Activated T-cell treated with anti-CD3 and anti-CD28 coated beads for 1 hour (primary cell): ENCODE measurements at regions not wholly inside any gene's neighbourhood (a gene's known extent, or its start where the extent isn't known, plus 50 kb on each side); places are given as distances from the start of the nearest gene placed in this dataset.

Experiments
- DNase-seq: peaks from one replicate; pipeline ENCODE4 v3.0.0-alpha.2; 2020; ENCODE audit warnings: low read depth

DNA sequence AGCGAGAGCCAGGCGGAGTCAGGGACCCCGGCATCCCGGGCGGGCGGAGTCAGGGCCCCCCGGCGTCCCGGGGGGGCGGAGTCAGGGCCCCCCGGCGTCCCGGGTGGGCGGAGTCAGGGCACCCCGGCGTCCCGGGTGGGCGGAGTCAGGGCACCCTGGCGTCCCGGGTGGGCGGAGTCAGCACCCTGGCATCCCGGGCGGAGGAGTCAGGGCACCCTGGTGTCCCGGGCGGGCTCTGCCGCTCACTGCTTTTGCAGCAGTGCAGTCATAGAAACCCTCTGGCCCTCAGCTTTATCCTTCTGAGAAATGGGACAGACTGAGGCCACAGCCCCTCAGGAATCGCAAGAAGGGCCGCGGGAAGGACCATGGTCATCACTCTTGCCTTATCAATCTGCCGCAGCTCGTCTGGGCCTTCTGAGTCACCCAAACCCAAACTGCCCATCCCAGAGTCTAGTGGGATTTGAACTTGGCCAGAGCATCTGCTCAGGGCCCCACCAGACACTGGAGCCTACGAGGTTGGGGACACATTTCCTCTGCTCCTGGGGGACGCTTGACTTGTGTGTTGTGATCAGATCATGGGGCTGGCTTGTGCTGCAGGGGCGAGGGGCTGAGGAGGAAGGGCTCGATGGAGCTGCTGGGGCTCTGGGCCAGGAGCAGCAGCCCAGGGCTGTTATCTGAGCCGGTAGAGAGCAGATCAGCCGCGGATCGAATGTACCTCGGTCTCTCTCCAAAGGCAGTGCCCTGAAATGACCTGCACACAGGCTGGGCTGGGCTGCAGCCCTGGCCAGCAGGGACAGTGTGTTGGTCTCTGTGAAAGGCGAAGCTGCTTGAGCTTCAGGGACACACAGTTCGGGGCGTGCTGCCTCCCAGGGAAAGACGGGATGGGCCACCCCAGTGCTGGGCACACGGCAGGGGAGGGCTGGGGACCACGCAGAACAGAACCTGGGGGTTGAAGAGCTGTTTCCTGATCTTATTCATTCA lies 290.1 kb upstream of the HDAC4 start:
- DNase-seq, result no peak

DNA sequence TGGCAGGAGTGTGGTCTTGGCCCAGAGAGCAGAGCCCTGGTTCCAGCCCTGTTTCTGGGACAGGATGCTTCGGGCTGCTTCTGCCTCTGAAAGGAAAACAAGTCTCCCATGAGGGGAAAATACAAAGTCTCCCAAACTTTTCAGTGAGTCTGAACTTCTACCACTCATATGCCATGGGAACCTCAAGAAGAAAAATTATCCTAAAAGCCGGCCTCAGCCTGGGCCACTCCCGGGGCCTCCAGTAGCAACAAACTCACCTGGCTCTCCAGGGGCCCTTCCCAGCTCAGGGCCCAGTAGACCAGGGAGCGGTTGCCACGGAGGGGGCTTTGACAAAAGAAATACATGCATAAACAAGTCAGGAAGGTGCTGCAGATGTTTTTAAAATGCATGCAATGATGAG lies 289.2 kb upstream of the HDAC4 start:
- no peak for DNase-seq

DNA sequence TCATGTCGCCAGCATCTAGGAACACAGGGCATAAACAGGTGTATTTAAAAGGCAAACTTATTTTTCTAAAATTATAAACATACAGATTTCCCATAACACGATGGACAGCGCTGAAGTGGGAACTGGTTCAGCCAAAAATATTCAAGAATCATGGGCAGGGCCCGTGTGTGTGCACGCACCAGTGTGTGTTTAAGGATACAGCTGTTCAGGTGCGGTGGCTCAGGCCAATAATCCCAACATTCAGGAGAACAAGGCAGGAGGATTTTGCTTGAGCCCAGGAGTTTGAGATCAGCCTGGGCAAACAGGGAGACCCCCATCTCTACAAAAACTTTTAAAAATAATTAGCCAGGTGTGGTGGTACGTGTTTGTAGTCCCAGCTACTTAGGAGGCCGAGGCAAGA lies 288.6 kb upstream of the HDAC4 start:
- DNase-seq, result no peak

DNA sequence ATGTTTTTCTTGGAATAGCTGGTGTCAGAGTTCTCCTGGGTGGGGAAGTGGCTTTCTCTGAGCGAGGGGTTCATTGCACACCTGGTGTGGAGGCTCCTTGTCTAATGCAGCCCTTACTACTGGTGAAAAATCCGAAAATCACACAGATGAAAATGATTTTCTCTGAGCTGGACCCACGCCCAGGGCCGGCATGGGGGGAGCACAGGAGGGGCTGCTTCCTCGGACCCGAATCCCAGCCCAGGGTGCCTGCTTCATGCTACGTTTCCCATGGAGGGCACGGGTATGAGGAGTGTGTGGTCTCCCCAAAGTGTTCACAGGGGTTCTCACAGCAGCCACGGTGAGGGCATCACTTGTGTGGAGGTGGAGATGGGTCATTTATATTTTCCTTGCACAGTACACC lies 288.0 kb upstream of the HDAC4 start:
- DNase-seq, result no peak

DNA sequence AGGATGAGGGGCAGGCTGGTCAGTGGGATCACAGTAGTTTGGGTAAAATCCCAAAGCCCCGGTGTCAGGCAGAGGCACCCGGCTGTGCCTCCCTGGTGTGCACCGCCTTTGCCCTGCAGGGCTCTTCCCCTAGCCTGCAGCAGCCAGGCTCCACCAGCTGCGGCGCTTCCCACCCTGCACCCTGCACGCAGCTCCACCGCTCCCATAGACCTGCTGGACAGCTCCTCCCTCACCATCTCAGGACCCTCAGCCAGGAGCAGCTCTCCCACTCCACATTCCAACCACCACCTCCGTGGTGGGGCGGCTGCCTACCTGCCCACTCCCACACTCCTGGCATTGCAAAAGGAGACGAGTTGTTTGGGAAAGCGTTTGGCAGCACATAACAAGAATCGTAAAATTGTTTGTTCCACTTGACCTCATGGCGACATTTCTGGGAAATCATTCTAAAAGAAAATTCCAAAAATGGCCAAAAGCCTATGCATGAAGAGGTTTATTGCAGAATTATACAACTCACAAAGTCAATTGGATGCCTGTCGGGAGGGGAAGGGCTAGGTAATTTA lies 287.4 kb upstream of the HDAC4 start:
- DNase-seq, result no peak

DNA sequence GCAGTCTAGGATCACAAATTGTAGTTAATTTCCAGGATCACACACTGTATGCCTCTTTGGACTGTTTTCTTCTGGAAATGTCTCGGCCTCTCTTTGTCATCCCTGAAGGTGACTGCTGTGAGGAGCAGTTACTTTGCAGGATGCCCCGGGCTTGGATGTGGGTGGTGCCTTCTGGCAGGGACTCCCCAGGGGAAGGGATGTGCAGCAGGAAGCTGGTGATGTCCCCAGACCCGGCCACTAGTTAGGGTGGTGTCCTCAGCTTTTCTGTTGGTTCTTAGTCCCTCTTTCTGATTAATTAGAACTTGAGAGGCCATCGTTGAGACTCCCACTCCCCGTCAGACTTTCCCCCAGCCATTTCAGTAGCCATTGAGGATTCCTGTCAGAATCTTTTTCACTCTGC lies 286.6 kb upstream of the HDAC4 start:
- DNase-seq, result no peak

DNA sequence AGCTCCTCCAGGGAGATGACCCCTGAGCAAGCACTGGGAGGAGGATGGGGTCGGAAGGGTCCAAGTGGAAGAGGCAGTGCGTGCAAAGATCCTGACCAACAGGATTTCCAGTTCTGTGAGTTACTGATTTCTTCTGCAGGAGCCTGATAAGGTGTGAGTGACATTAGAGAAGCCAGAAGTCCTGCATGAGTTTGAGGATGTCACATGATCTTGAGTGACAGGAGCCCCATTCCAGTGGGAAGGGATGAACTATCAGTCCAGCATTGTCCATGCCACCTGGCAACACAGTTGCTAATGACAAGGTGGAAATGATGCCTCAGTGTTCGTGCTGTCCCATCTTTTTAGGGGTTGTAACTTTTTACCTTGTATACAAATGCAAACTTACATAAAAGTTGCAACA lies 285.1 kb upstream of the HDAC4 start:
- no peak for DNase-seq

DNA sequence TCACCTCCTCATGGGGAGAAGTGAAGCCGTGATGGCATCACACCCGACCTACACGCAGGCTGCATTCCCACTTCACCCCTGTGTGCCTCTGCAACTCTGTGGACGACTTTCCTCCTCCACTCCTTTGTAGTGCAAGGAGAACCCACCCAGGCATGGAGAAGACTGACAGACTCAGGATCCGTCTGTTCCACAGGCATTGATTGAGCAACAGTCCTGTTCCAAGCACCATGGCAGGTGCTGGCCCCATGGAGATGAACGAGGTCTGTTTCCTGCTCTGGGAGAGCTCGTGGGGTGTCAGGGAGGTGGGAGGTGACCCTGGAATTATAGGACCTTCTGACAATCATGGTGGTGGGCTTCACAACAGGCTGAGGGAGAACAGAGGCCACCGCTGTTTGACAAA lies 284.7 kb upstream of the HDAC4 start:
- DNase-seq, result no peak

DNA sequence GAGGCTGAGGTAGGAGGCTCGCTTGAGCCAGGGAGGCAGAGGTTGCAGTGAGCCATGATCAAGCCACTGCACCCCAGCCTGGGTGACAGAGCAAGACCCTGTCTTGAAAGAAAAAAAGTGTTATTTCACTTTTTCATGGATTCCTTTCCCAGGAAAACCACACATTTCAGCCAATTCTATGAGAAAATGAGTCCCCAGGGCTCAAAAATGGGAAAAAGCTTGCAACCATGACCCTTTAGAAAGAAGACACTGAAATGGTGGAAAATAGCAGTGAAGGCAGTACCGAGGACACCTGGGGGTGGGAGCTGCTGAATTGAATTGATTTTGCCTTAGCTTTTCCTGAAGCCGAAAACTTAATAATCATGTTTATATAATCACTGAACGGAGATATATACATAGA lies 284.2 kb upstream of the HDAC4 start:
- no peak for DNase-seq

DNA sequence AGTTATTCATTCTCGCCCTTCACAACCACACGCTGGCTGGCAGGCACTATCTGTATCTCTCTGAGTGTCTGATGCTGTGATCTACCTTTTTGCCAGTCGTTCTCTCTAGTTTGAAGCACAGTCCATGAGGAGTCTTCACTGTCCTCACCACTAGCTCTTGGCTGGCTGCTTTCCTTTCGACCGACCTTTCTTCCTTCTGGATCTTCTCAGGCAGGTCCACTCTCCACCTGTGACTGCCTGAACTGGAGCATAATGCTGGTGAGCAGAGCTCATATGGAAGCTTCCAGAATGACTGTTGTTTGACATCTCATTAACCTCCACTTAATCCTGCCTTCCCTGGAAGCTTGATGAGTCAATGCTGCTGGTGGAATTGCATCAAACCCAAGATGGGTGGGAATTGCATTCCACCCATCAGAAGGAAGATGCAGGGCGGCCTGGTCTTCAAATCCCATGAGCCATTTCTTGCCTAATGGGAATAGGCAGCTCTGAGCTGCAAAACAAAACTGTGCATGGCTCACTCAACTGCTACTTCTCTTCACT lies 283.5 kb upstream of the HDAC4 start:
- DNase-seq, result no peak

DNA sequence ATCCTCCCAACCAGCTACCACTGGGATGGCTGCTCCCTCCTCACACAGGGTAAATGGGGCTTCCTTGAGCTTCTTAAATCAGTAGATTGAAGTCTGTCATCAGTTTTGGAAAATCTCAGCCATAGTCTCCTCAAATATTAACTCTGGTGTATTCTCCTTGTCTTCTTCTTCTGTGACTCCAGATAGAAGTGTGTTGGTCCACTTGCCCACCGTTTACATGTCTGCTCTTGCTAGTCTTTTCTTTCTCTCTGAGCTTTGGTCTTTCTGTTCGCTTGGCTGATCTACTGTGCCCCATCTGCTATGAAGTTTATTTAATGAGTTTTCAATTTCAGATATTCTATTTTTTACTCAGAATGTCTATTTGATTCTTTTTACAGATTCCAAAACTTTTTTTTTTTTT lies 281.7 kb upstream of the HDAC4 start:
- no peak for DNase-seq

DNA sequence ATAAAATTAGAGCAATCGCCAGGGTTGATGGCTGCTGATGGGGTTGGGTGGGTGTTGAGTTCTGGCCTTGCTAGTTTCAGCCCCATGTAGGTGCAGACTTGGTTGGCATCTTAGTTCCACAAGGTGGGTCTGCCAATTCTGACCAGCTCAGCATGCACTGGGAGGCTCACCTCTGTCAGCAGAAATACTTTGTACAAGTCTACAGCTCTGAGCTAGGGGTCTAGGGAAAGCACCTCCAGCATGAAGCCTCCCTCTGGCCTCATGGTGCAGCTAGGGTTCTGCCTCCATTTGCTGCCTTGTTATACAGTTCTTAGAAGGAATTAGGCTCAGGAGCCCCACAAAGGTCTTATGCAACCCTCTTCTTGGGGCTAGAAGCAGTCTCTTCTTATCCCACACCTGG lies 278.9 kb upstream of the HDAC4 start:
- no peak for DNase-seq

DNA sequence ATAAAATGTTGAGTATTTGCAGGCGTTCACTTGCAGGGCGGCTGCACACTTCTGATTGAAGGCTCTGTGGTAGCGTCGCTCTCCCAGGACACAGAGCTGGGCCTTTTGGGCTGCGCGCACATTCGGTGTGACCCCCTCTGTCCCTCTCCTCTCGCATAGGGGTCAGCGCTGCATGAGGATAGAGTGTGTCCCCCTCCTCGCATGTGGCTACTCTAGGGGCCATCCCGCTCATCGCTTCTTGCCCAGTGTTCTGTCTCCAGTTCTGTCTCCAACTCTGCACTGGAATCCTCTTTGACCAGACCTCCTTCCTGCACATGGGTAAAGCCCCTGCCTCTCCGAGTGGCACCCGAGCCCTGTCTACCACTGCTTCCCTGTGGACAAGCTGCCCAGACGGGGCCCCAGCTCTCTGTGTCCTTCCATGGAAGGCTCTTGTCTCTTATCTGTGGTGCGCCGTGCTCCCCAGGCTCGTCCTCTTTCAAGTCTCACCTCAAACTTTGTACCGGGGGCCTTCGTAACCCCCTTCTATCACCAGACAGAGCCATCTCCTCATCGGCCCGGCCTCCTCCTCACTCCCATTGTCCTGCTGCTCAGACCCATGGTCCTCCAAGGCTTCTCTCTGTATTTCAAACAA lies 278.0 kb upstream of the HDAC4 start:
- DNase-seq, result no peak

DNA sequence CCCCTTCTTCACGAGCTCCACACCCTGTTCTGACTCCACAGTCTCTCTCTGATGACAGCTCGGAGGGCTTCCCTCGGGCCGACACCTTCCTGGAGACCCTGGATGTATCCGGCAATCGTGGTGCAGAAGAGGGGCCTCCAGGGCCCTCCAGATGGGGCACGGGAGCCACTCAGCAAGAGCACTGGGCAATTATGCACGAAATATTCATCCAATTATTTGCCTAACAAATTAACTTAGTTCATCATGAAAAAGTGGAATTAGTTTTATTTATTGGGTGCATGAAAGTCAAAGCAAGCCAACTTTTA lies 277.3 kb upstream of the HDAC4 start:
- DNase-seq, result no peak

DNA sequence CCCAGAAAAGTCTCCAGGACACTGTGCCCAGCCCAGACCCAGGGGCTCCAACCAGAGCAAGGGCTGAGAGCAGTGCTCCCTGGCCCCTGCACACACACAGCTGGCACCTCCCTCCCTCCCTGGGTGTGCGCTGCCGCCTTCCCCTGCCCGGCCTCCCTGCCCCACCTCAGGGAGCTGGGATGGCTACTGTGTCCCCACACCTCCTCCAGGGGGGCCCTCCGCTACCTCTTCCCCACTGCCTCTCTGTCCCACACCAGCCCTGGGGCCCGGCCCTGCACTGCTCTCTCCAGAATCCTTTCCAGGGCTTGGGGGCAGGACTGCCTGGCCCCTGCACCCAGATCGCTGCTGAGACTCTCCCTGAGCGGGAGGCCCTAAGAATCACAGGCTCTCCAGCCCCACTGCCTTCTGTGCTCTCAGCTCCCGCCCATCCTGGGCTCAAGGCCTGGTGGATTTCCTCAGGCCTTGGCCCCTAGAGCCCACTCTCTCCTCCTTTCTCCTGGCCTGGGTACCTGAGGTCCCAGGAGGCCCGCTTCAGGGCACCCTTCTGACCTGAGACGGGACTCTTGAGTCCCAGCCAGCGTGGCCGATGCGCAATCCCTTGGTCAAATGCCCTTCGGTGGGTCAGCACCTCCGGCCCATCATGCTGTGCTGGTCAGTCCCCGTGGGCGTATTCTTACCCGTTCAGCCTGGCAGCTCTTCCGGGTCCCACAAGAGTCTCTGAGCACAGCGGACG lies 276.8 kb upstream of the HDAC4 start:
- DNase-seq, result no peak

DNA sequence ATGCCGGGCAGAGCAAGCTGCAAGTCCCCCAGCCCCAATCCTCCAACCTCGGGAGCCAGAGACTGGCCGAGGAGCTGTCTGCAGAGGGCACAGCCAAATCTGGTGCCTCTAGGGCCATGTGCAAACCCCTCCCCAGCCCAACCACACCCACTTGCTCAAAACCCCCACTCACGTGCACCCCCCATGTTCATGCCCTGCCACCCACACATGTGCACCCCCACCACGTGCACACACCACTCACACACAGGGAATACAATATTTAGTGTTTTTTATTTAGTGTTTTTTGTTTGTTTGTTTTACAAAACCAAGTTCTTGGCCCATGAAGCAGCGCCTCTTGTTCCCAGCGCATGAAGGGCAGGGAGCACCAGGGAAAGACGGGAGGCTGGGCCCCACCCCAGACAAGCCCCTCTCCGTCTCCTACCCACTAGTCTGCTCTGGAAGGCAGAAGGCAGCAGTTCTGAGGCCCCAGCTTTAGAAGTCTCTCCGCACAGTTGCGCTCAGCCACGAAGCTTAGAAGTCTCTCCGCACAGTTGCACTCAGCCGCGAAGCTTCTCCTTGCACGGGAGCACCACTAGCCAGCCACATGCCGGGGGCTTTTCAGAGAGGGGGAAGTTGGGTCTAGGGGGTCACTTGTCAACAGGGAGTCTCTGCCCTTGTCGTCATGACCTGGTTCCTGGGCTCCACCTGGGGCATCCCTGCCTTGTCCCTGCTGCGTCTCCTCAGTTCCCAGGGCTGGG lies 276.1 kb upstream of the HDAC4 start:
- DNase-seq, result no peak

DNA sequence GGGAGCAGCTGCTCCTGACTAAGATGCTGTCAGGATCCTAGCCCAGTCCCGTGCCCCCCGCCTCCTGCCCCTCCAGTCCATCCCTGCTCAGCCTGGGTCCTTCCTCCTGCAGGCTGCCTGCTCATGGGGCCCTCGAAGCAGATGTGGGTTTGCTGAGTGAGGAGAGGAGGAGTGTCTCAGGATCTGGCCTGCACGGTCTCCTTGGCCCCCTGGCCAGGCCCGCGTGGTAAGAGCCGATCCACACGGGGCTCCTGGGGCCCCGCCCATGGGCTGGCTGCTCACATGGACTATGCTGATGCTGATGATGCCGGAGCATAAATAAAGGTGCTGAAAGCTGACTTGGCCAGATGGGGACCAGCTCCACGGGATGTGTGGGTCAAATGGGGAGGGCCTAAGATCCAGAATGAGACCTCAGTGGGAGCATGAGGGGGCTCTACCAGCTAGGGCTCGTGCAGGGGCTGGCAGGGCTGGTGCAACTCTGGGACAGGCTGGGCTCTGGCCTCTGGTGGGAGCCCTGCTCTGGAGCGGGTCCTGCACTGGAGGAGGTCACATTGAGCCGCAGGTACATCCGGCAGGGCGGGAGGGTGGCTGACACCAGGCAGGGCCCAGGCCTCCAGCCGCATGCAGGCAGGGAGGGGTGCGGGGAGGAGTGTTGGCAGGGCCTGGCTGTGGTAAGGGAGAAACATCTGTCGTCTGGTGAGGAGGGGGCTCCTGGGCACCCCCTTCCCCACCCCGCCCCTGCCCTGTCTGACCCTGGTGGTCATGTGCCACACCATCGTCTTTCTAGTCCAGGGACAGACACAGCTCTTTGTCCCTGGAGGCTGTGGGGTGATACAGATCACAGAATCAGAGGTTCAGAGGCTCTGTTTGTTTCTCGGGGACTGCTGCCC lies 275.3 kb upstream of the HDAC4 start:
- no peak for DNase-seq

DNA sequence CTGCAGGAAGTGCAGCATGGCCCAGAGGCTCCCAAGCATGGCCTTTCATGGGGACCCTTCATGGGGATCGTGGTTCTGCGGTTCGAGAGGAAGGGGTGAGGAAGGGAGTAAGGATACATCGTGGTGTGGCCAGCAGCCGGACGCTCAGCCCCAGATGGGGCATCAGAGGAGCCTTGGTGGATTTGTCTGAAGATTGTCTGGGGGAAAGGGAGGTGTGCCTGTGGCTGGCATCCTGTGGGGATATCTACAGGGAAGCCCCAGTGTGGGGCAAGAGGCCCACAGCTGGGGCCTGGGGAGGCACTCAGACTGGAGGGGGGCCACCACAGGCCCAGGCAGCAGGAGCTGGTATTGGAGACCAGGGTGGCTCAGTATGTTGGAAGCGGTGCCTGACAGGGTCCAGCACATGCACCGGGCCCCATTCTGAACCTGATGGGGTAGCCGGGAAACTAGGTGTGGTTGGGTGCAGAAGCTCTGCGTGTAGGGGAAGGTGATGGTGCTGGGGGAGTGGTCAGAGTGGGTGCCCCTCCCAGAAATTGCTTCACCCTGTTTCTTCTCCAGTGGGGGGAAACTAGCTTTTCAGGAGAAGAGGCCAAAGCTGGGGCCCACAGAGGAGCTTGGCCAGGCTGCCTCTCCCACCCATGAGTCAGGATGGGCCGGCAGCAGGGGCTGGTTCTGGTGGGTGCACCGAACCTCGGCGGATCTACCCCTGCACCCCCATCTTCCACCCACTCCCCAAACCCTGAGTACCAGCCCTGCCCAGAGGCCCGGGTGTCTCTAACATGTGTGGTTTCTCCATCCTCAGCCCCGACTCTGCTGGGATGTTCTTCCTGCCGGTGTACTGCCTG lies 274.4 kb upstream of the HDAC4 start:
- DNase-seq, result no peak

DNA sequence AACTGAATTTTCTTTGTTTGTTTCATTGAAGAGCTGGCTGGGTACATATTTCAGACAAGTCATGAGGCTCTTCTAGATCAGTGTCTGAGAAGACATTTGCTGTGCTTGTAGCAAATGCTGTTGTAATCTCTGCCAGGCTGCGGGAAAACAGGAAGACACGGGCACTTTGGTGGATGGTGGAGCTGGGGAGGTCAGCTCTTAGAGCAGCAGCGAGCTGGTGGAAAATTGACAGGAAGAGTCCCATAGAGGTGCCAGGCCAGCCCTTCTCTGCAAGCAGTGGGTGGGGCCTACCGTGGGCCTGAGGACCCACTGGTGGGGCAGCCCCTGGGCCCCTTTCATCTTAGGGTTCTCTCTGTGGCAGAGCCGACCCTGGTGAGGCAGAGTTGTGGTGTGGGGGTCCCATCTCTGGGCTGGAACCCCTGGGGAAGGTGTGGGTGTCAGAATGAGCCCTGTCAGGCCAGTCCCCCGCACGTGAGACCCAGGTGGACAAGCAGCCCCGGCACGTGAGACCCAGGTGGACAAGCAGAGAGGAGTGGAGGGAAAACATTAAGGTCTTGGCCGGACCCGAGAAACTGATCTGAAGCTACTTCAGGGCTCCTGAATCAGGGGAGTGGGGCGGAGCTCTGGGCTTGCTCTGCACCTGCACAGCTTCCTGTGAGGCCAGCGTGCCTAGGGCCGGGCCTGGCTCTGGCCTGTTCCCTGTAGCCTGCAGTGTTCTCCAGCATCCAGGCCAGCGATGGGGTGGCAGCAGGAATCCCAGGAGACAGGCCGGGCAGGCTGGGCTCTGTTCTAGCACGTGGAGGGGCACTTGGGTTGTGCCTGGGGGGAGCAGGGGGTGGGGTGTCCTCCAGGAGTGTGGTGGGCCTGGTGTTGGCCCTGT lies 273.5 kb upstream of the HDAC4 start:
- DNase-seq, result no peak
